HepG2 (cell line): ENCODE measurements at regions not wholly inside any gene's neighbourhood (a gene's known extent, or its start where the extent isn't known, plus 50 kb on each side); places are given as distances from the start of the nearest gene placed in this dataset.

Experiments
- ATAC-seq: fragments of 200-7000 bp; cut with Tn5 transposase; 3 replicates; pipeline ENCODE4 v1.9.1; 2020; ENCODE audit warnings: mild to moderate bottlenecking, moderate library complexity
- BruUV-seq: library from RNA; stranded (reverse); fragments of 400-500 nt; replicated peaks from 2 replicates; lab custom pipeline; 2021; lab: Mats Ljungman, UMichigan
- CTCF ChIA-PET: fragments of 300-600 bp; formaldehyde crosslinking; extraction: SDS; loops from one replicate; lab custom pipeline; 2021; ENCODE audit warnings: low total read pairs, inconsistent platforms, low intra/inter-chr PET ratio; lab: Yijun Ruan, JAX
- POLR2A ChIA-PET: fragments of 350-600 bp; sonication (Branson Sonifier 250); formaldehyde crosslinking; loops from one replicate; lab custom pipeline; 2020; ENCODE audit warnings: antibody characterized with exemption, inconsistent platforms; lab: Yijun Ruan, JAX
- DNase-seq: peaks from one replicate; pipeline ENCODE4 v3.0.0-alpha.2; 2015; ENCODE audit warnings: low spot score
- FAIRE-seq: peaks from 3 replicates; lab custom pipeline; 2011; peaks lifted over from hg19 to GRCh38; lab: Jason Lieb, UNC
- H2AFZ ChIP-seq: one replicate; pipeline ENCODE4 v1.6.1; 2011; ENCODE audit warnings: low read length, inconsistent platforms
- H3K27ac ChIP-seq: fragments of 300-600 bp; 3 replicates; pipeline ENCODE4 v1.8.0; 2011; ENCODE audit warnings: mixed run types, mild to moderate bottlenecking, mixed read lengths, low read length, inconsistent platforms; ENCODE audit not compliant: insufficient read depth; ENCODE audit errors: extremely low read length
- H3K27me3 ChIP-seq, 2 experiments: fragments of 200-600 bp in 1 of 2; 2 replicates in 1 of 2; 3 replicates in 1 of 2; pipeline versions ENCODE4 v1.6.0 to v1.8.0; 2011; ENCODE audit warnings: low read length in 2 of 2, mild to moderate bottlenecking in 2 of 2, moderate library complexity in 2 of 2, inconsistent platforms in 1 of 2; ENCODE audit not compliant: insufficient read depth in 2 of 2, control insufficient read depth in 1 of 2
- H3K36me3 ChIP-seq, 2 experiments: fragments of 200-600 bp in 1 of 2; replicated peaks in 1 of 2; 2 replicates in 1 of 2; 3 replicates in 1 of 2; pipeline versions ENCODE4 v1.5.1 to v1.8.0; 2011; ENCODE audit warnings: low read length in 2 of 2, inconsistent platforms in 1 of 2; ENCODE audit not compliant: insufficient read depth in 2 of 2, control insufficient read depth in 1 of 2
- H3K4me1 ChIP-seq: 2 replicates; pipeline ENCODE4 v1.5.1; 2012; ENCODE audit warnings: low read length, inconsistent platforms; ENCODE audit not compliant: insufficient read depth
- H3K4me2 ChIP-seq: 2 replicates; pipeline ENCODE4 v1.6.0; 2011; ENCODE audit warnings: low read depth, low read length, inconsistent platforms
- H3K4me3 ChIP-seq, 3 experiments: fragments of 200-600 bp in 1 of 3; sonication (generic), shearing (Covaris generic) in 1 of 3; replicated peaks in 1 of 3; 2 replicates each; pipeline ENCODE4 v1.5.1; 2011 to 2016; ENCODE audit warnings: low read length in 3 of 3, inconsistent platforms in 2 of 3, low read depth in 2 of 3, mild to moderate bottlenecking in 2 of 3, control low read depth in 1 of 3, mixed read lengths in 1 of 3; ENCODE audit not compliant: insufficient read depth in 1 of 3
- H3K79me2 ChIP-seq: one replicate; pipeline ENCODE4 v1.6.1; 2011; ENCODE audit warnings: low read length, inconsistent platforms; ENCODE audit not compliant: insufficient read depth
- H3K9ac ChIP-seq: 2 replicates; pipeline ENCODE4 v1.6.0; 2011; ENCODE audit warnings: mild to moderate bottlenecking, low read depth, low read length, inconsistent platforms; ENCODE audit not compliant: insufficient read depth
- H3K9me3 ChIP-seq: 2 replicates; pipeline ENCODE4 v1.5.1; 2012; ENCODE audit warnings: mild to moderate bottlenecking, low read length
- H4K20me1 ChIP-seq: 2 replicates; pipeline ENCODE4 v1.6.0; 2011; ENCODE audit warnings: inconsistent platforms, mild to moderate bottlenecking, low read length, moderate library complexity; ENCODE audit not compliant: insufficient read depth
- BCL3 ChIP-seq: sonication (generic); formaldehyde crosslinking; IDR thresholded peaks from 2 replicates; pipeline ENCODE4 v1.5.1; 2020; ENCODE audit warnings: mild to moderate bottlenecking, missing genetic modification reagents, moderate library complexity
- BHLHE40 ChIP-seq: IDR thresholded peaks from 2 replicates; pipeline ENCODE4 v1.6.1; 2011; ENCODE audit warnings: low read length, improper control_type of control experiment
- CBFB ChIP-seq: sonication (generic); formaldehyde crosslinking; IDR thresholded peaks from 2 replicates; pipeline ENCODE4 v1.4.0; 2020; ENCODE audit warnings: missing genetic modification reagents
- CC2D1A ChIP-seq: sonication (generic); formaldehyde crosslinking; IDR thresholded peaks from 2 replicates; pipeline ENCODE4 v1.8.1; 2023; ENCODE audit warnings: mild to moderate bottlenecking, missing genetic modification reagents
- FOXK2 ChIP-seq: fragments of 450-650 bp; IDR thresholded peaks from 2 replicates; pipeline ENCODE4 v1.6.1; 2016
- FOXP4 ChIP-seq: sonication (generic); formaldehyde crosslinking; IDR thresholded peaks from 2 replicates; pipeline ENCODE4 v1.4.0; 2020; ENCODE audit warnings: missing genetic modification reagents
- HES4 ChIP-seq: sonication (generic); formaldehyde crosslinking; IDR thresholded peaks from 2 replicates; pipeline ENCODE4 v1.9.0; 2021; ENCODE audit warnings: mild to moderate bottlenecking, missing genetic modification reagents, borderline replicate concordance
- HNRNPLL ChIP-seq: fragments of 200-400 bp; formaldehyde crosslinking; IDR thresholded peaks from 2 replicates; pipeline ENCODE4 v1.6.1; 2017; ENCODE audit warnings: mild to moderate bottlenecking, low read depth, low read length; ENCODE audit not compliant: poor library complexity, severe bottlenecking
- IKZF4 ChIP-seq: sonication (generic); formaldehyde crosslinking; IDR thresholded peaks from 2 replicates; pipeline ENCODE4 v1.5.1; 2020; ENCODE audit warnings: borderline replicate concordance, mild to moderate bottlenecking, low read depth, missing genetic modification reagents; ENCODE audit errors: not compliant biosample characterization
- MLXIP ChIP-seq: sonication (generic); formaldehyde crosslinking; IDR thresholded peaks from 2 replicates; pipeline ENCODE4 v1.9.0; 2021; ENCODE audit warnings: missing genetic modification reagents, borderline replicate concordance
- PCBP2 ChIP-seq: fragments of 200-400 bp; formaldehyde crosslinking; optimal IDR thresholded peaks from 2 replicates; pipeline ENCODE3; 2018; ENCODE audit warnings: low read length, low read depth; ENCODE audit not compliant: poor library complexity, severe bottlenecking
- SSRP1 ChIP-seq: IDR thresholded peaks from 2 replicates; pipeline ENCODE4 v1.6.1; 2016; ENCODE audit warnings: control low read depth
- ZEB1 ChIP-seq: IDR thresholded peaks from 2 replicates; pipeline ENCODE4 v1.6.1; 2012; ENCODE audit warnings: mild to moderate bottlenecking, low read depth, inconsistent platforms; ENCODE audit not compliant: insufficient replicate concordance
- ZFP36L2 ChIP-seq: sonication (generic); formaldehyde crosslinking; IDR thresholded peaks from 2 replicates; pipeline ENCODE4 v1.4.0; 2020; ENCODE audit warnings: missing genetic modification reagents
- ZNF136 ChIP-seq: sonication (generic); formaldehyde crosslinking; IDR thresholded peaks from 2 replicates; pipeline ENCODE4 v1.8.1; 2022; ENCODE audit warnings: low read depth, mild to moderate bottlenecking, moderate library complexity, missing genetic modification reagents
- ZNF44 ChIP-seq: sonication (generic); formaldehyde crosslinking; IDR thresholded peaks from 2 replicates; pipeline ENCODE4 v1.5.1; 2020; ENCODE audit warnings: mild to moderate bottlenecking, missing genetic modification reagents
- ZNF746 ChIP-seq: sonication (generic); formaldehyde crosslinking; IDR thresholded peaks from 2 replicates; pipeline ENCODE4 v1.8.0; 2022; ENCODE audit warnings: mild to moderate bottlenecking, missing genetic modification reagents
- ZNF780A ChIP-seq: sonication (generic); formaldehyde crosslinking; IDR thresholded peaks from 2 replicates; pipeline ENCODE4 v1.8.0; 2022; ENCODE audit warnings: mild to moderate bottlenecking, missing genetic modification reagents, moderate library complexity
- WGBS: methylation state at CpG from one replicate; pipeline ENCODE4 v1.1.6; 2017; ENCODE audit warnings: low lambda C conversion rate; 5-methylcytosine and 5-hydroxymethylcytosine counted together
- in situ Hi-C: cut with HindIII; loops from 2 replicates; pipeline ENCODE4 v1.10.0; 2017; ENCODE audit warnings: low pct_unique_long_range_greater_than_20kb; ENCODE audit not compliant: extremely low pct_ligation_motif_present
- intact Hi-C: fragments of 100-400 bp; cut with micrococcal nuclease; formaldehyde crosslinking; loops from one replicate; pipeline ENCODE4 v1.10.0; 2022; ENCODE audit not compliant: unreplicated experiment

- TF ChIP-seq FOXP4 = no peak
- no peak for TF ChIP-seq ZNF136 (CRISPR knock-in tag)
- no peak for TF ChIP-seq ZNF780A (CRISPR knock-in tag)
- TF ChIP-seq BHLHE40 = no peak
- TF ChIP-seq BCL3 (CRISPR knock-in tag) = no peak
- no peak for TF ChIP-seq CBFB (CRISPR knock-in tag)
Observed at GRCh38 chr19:29278716-29279115, 65.8 kb upstream of the UQCRFS1 start (continued).

- Histone ChIP-seq H3K79me2 (no peaks in the 10 kb centered on the region), H3K36me3 (no peaks in the 10 kb centered on the region), H3K4me3 (no peak overlapping the region), H3K4me2 (no peak overlapping the region), H3K27ac (no peak overlapping the region), H3K4me1 (no peaks in the 10 kb centered on the region), H3K9ac (no peak overlapping the region), H3K9me3 (no peaks in the 10 kb centered on the region), H2AFZ (no peak overlapping the region), H3K27me3 (no peaks in the 10 kb centered on the region), H4K20me1 (no peaks in the 10 kb centered on the region)
- intact Hi-C loops (no loop called here), in situ Hi-C loops (no loop called here)
- no TSS peak for BruUV-seq
- FAIRE-seq = no peak
- POLR2A ChIA-PET = no interaction called here
- no peak for DNase-seq
- 9% methylated on average over 3 of the region's 3 CpGs for WGBS
- CTCF ChIA-PET = no interaction called here
- ATAC-seq = no peak
- no peak for TF ChIP-seq MLXIP (CRISPR knock-in tag)
- TF ChIP-seq ZNF44 (CRISPR knock-in tag) = no peak
- TF ChIP-seq FOXK2 = no peak
- no peak for TF ChIP-seq IKZF4 (CRISPR knock-in tag)
- no peak for TF ChIP-seq SSRP1 (CRISPR knock-in tag)
- no peak for TF ChIP-seq ZFP36L2 (CRISPR knock-in tag)
- TF ChIP-seq ZEB1 = no peak
- TF ChIP-seq CC2D1A (CRISPR knock-in tag) = no peak
- TF ChIP-seq PCBP2 = no peak
- no peak for TF ChIP-seq HES4 (CRISPR knock-in tag)
- no peak for TF ChIP-seq ZNF746 (CRISPR knock-in tag)
- no peak for TF ChIP-seq HNRNPLL
Observed at GRCh38 chr19:29283366-29283765, 70.4 kb upstream of the UQCRFS1 start.
